PFSK-1 (cell line): ENCODE measurements at regions not wholly inside any gene's neighbourhood (a gene's known extent, or its start where the extent isn't known, plus 50 kb on each side); places are given as distances from the start of the nearest gene placed in this dataset.

Source experiments
- FOXP2 ChIP-seq: optimal IDR thresholded peaks from 2 replicates; pipeline ENCODE3; 2011; ENCODE audit warnings: borderline replicate concordance, control low read depth, inconsistent platforms; ENCODE audit not compliant: insufficient read depth; ENCODE audit errors: extremely low read length, extremely low read depth
- POLR2AphosphoS5 ChIP-seq: IDR thresholded peaks from 2 replicates; pipeline ENCODE4 v1.6.1; 2012; ENCODE audit warnings: low read depth, mild to moderate bottlenecking, control low read depth, low read length, moderate library complexity
- TAF1 ChIP-seq: IDR thresholded peaks from 2 replicates; pipeline ENCODE4 v1.6.1; 2012; ENCODE audit warnings: low read length, control low read depth, borderline replicate concordance; ENCODE audit not compliant: insufficient read depth
- TF ChIP-seq, protein P1 (sequence below), 2 experiments: IDR thresholded peaks; 2 replicates each; pipeline versions ENCODE4 v1.6.1 to v1.8.0; 2011 to 2012; ENCODE audit warnings: low read depth in 2 of 2, low read length in 2 of 2, control low read depth in 1 of 2, inconsistent platforms in 1 of 2, mild to moderate bottlenecking in 1 of 2, moderate library complexity in 1 of 2; ENCODE audit not compliant: insufficient read depth in 1 of 2

DNA sequence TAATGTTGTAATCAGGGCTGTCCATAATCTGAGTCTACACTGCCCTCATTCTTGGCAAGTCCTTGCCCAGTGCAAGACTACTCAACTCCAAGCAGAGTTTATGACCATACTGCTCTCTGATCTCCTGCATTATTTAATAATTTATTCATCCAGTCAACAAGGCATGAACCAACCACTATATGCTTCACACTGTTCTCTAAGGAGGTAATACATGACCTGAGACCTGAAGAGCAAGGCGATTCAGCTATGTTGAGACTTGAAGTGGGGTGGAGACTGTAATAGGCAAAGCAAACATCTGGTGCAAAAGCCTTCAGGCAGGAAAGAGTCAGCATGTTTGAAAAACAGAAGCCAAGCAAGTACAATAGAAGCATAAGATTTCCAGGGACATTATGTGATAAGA is 1362.8 kb downstream of the ROBO2 start:
- TF ChIP-seq TAF1 (no peak), POLR2AphosphoS5 (no peak), FOXP2 (no peak)
- TF ChIP-seq, protein P1, sequence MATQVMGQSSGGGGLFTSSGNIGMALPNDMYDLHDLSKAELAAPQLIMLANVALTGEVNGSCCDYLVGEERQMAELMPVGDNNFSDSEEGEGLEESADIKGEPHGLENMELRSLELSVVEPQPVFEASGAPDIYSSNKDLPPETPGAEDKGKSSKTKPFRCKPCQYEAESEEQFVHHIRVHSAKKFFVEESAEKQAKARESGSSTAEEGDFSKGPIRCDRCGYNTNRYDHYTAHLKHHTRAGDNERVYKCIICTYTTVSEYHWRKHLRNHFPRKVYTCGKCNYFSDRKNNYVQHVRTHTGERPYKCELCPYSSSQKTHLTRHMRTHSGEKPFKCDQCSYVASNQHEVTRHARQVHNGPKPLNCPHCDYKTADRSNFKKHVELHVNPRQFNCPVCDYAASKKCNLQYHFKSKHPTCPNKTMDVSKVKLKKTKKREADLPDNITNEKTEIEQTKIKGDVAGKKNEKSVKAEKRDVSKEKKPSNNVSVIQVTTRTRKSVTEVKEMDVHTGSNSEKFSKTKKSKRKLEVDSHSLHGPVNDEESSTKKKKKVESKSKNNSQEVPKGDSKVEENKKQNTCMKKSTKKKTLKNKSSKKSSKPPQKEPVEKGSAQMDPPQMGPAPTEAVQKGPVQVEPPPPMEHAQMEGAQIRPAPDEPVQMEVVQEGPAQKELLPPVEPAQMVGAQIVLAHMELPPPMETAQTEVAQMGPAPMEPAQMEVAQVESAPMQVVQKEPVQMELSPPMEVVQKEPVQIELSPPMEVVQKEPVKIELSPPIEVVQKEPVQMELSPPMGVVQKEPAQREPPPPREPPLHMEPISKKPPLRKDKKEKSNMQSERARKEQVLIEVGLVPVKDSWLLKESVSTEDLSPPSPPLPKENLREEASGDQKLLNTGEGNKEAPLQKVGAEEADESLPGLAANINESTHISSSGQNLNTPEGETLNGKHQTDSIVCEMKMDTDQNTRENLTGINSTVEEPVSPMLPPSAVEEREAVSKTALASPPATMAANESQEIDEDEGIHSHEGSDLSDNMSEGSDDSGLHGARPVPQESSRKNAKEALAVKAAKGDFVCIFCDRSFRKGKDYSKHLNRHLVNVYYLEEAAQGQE (IDR thresholded peaks at IDR 0.05; ENCODE audit: insufficient read depth in 1 of 2, low read depth in 2 of 2, low read length in 2 of 2) = no peak
